Kidney (tissue), 13 donors: ENCODE measurements at regions not wholly inside any gene's neighbourhood (a gene's known extent, or its start where the extent isn't known, plus 50 kb on each side); places are given as distances from the start of the nearest gene placed in this dataset.
"Not testable (repeated sequence)": the region's sequence is repeated elsewhere in the genome, so short reads cannot be mapped to it uniquely, and the experiment has no call there.

Experiments
- DNase-seq, 5 donors: peaks; one replicate each; pipeline ENCODE4 v3.0.0-alpha.2; 2013 to 2020
- FAIRE-seq: peaks from 2 replicates; lab custom pipeline; 2012; peaks lifted over from hg19 to GRCh38; lab: Jason Lieb, UNC
- H3K27ac ChIP-seq, 2 donors: one replicate each; pipeline ENCODE4 v1.7.0; 2013; ENCODE audit warnings: low read depth in 2 of 2, low read length in 2 of 2, inconsistent platforms in 1 of 2
- H3K27me3 ChIP-seq: one replicate; pipeline ENCODE4 v1.7.1; 2013; ENCODE audit warnings: low read length, inconsistent platforms; ENCODE audit not compliant: control insufficient read depth, insufficient read depth
- H3K36me3 ChIP-seq, 3 donors: one replicate each; pipeline versions ENCODE4 v1.7.0 to v1.7.1; 2013; ENCODE audit warnings: low read length in 3 of 3, control low read depth in 1 of 3, inconsistent platforms in 1 of 3; ENCODE audit not compliant: insufficient read depth in 3 of 3, control insufficient read depth in 2 of 3
- H3K4me1 ChIP-seq, 3 donors: one replicate each; pipeline versions ENCODE4 v1.7.0 to v1.7.1; 2013; ENCODE audit warnings: low read length in 3 of 3, inconsistent platforms in 1 of 3, low read depth in 1 of 3; ENCODE audit not compliant: control insufficient read depth in 2 of 3, insufficient read depth in 2 of 3
- H3K4me3 ChIP-seq, 3 donors: one replicate each; pipeline versions ENCODE4 v1.7.0 to v1.8.1; 2013; ENCODE audit warnings: low read length in 3 of 3, control low read depth in 1 of 3, inconsistent platforms in 1 of 3
- H3K9ac ChIP-seq, 3 donors: one replicate each; pipeline versions ENCODE4 v1.7.0 to v1.7.1; 2013; ENCODE audit warnings: low read length in 3 of 3, control low read depth in 1 of 3, inconsistent platforms in 1 of 3
- H3K9me3 ChIP-seq, 3 donors: one replicate each; pipeline versions ENCODE4 v1.7.0 to v1.7.1; 2013; ENCODE audit warnings: low read length in 3 of 3, control low read depth in 1 of 3, inconsistent platforms in 1 of 3; ENCODE audit not compliant: control insufficient read depth in 2 of 3, insufficient read depth in 1 of 3
- intact Hi-C: fragments of 100-400 bp; cut with DNase I; formaldehyde crosslinking; loops from one replicate; pipeline ENCODE4 v1.11.1; 2022
- TF ChIP-seq, protein P1 (sequence below): IDR thresholded peaks from 3 replicates; pipeline ENCODE4 v1.5.1; 2012; ENCODE audit warnings: mild to moderate bottlenecking, moderate library complexity, borderline replicate concordance; ENCODE audit not compliant: insufficient read depth; ENCODE audit errors: extremely low read depth
- donor health status: control.
- donor health status: control.
- donor health status: control.
- donor health status: control.
- donor health status: control.
- donor health status: DM: yes; HTN: yes; CAD: no.
- donor health status: Normal renal cell carcinoma (clear cell type).

DNA sequence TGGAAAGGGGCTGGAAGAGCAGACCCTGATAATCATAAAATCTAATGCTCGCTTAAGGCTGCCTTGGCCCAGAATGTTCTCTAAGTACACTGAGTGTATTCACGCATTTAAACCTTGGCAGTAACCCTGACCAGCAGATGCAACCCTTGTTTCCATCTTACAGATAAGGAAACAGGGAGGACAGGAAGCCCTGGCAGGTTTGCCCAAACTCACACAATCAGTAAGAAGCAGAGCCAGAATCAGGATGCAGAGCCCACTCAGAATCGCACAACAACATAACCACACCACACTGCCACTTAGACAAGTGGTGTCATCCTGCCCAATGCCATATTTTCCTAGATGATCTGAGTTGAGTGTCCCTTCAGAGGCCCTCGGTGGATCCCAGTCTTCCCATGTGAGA lies 214.5 kb upstream of the HES1 start:
- FAIRE-seq (no peak), DNase-seq (no peak)
- no peak overlapping the region for H3K27ac ChIP-seq
- H3K9ac ChIP-seq = no peak overlapping the region
- H3K9me3 ChIP-seq = peaks cover 0 to 14% (median 0%) of the 10 kb centered on the region in 3 donors
- no peak overlapping the region for H3K4me3 ChIP-seq
- H3K27me3 ChIP-seq = no peaks in the 10 kb centered on the region
- no peaks in the 10 kb centered on the region for H3K36me3 ChIP-seq
- no peaks in the 10 kb centered on the region for H3K4me1 ChIP-seq
- TF ChIP-seq, protein P1, sequence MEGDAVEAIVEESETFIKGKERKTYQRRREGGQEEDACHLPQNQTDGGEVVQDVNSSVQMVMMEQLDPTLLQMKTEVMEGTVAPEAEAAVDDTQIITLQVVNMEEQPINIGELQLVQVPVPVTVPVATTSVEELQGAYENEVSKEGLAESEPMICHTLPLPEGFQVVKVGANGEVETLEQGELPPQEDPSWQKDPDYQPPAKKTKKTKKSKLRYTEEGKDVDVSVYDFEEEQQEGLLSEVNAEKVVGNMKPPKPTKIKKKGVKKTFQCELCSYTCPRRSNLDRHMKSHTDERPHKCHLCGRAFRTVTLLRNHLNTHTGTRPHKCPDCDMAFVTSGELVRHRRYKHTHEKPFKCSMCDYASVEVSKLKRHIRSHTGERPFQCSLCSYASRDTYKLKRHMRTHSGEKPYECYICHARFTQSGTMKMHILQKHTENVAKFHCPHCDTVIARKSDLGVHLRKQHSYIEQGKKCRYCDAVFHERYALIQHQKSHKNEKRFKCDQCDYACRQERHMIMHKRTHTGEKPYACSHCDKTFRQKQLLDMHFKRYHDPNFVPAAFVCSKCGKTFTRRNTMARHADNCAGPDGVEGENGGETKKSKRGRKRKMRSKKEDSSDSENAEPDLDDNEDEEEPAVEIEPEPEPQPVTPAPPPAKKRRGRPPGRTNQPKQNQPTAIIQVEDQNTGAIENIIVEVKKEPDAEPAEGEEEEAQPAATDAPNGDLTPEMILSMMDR = no peak
- intact Hi-C loops = no loop called here

DNA sequence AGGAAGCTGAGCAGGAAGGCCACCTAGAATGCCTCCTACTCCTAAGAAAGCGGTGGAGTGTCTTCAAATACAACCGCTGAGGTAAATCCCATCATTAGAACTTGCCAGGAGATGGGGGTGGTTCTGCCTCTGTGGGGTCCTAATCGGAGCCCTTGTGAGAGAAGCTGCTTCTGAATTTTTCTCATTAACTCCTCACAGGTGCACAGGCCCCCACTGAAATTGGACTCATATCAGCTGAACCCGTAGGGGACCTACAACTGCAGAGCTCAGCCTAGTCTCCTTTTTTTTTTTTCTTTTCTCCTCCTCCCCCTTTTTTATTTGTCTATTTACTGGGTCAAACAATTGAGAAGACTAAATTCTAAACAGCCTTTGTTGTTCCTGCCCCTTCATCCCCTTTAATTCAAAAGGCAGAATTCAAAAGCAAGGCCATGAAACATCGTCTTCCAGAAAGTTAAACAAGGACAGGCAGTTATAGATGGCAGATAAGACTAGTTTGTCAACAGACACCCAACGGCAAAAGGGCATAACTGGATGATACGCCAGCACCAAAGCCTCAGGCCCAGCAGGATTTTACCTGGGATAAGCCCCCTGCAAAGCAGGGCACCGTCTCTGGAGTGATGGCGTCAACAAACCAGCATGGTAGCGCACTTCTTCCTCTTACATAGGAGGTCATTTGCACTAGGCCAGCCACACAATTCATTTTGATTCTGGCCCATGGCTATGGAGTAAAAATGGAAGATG lies 213.7 kb upstream of the HES1 start:
- no peaks in the 10 kb centered on the region for H3K4me1 ChIP-seq
- no peaks in the 10 kb centered on the region for H3K36me3 ChIP-seq
- H3K9me3 ChIP-seq = peaks cover 0 to 14% (median 0%) of the 10 kb centered on the region in 3 donors
- TF ChIP-seq, protein P1 = no peak
- no peak for DNase-seq
- no peak overlapping the region for H3K27ac ChIP-seq
- H3K9ac ChIP-seq = no peak overlapping the region
- intact Hi-C loops = no loop called here
- no peak for FAIRE-seq
- H3K4me3 ChIP-seq = no peak overlapping the region
- no peaks in the 10 kb centered on the region for H3K27me3 ChIP-seq

DNA sequence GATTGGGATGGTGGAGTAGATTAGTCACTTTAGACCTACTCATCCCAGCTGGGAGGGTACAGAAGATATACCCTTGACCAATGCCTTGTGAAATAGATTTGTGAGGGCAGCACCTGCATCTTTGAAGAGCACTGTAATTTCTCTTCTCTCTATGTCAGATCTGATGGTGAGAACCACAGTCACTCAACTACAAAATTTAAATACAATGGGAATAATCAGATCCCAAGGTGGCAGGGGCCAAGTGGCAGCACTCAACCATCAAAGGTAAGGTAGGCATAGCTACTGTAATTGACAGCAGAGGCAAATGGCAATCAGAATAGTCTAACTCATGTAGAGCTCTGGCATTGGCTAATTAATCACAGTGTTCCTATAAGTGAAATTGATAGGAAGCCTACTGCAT lies 212.0 kb upstream of the HES1 start:
- H3K4me3 ChIP-seq, intact Hi-C loops, H3K9ac ChIP-seq, H3K27ac ChIP-seq, FAIRE-seq, DNase-seq, H3K27me3 ChIP-seq, H3K36me3 ChIP-seq, H3K4me1 ChIP-seq: not testable (repeated sequence)
- H3K9me3 ChIP-seq = peaks cover 0 to 14% (median 0%) of the 10 kb centered on the region in 3 donors

DNA sequence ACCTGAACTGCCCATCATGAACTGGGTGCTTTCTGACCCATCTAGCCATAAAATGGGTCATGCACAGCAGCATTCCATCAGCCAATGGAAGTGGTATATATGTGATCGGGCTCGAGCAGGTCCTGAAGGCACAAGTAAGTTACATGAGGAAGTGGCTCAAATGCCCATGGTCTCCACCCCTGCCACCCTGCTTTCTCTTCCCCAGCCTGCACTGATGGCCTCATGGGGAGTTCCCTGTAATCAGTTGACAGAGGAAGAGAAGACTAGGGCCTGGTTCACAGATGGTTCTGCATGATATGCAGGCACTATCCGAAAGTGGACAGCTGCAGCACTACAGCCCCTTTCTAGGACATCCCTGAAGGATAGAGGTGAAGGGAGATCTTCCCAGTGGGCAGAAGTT lies 209.9 kb upstream of the HES1 start:
- H3K27me3 ChIP-seq, FAIRE-seq, H3K27ac ChIP-seq, DNase-seq, H3K36me3 ChIP-seq, H3K4me3 ChIP-seq, intact Hi-C loops, H3K9ac ChIP-seq, H3K4me1 ChIP-seq: not testable (repeated sequence)
- peaks cover 0 to 14% (median 0%) of the 10 kb centered on the region in 3 donors for H3K9me3 ChIP-seq

DNA sequence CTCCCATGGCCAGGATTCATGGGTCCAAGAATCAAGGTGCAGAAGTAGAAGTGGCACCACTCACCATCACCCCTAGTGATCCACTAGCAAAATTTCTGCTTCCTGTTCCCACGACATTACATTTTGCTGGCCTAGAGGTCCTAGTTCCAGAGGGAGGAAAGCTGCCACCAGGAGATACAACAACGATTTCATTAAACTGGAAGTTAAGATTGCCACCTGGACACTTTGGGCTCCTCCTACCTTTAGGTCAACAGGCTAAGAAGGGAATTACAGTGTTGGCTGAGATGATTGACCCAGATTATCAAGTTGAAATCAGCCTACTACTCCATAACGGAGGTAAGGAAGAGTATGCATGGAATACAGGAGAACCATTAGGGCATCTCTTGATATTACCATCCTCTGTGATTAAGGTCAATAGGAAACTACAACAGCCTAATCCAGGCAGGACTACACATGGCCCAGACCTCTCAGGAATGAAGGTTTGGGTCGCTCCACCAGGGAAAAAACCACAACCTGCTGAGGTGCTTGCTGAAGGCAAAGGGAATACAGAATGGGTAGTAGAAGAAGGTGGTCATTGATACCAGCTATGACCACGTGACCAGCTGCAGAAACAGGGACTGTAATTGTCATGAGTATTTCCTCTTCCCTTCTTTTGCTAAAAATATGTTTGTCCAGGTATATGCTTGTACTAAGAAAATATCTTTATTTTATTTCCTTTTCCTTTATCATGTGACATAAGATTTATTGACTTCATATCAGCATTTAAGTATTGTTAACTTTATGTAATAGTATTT lies 208.3 kb upstream of the HES1 start:
- H3K36me3 ChIP-seq, H3K4me1 ChIP-seq, H3K4me3 ChIP-seq, H3K27ac ChIP-seq, H3K9ac ChIP-seq, FAIRE-seq, H3K27me3 ChIP-seq, intact Hi-C loops, DNase-seq: not testable (repeated sequence)
- H3K9me3 ChIP-seq = peaks cover 0 to 14% (median 0%) of the 10 kb centered on the region in 3 donors
